ENCODE measurements at regions not wholly inside any gene's neighbourhood (a gene's known extent, or its start where the extent isn't known, plus 50 kb on each side); places are given as distances from the start of the nearest gene placed in this dataset.

DNA sequence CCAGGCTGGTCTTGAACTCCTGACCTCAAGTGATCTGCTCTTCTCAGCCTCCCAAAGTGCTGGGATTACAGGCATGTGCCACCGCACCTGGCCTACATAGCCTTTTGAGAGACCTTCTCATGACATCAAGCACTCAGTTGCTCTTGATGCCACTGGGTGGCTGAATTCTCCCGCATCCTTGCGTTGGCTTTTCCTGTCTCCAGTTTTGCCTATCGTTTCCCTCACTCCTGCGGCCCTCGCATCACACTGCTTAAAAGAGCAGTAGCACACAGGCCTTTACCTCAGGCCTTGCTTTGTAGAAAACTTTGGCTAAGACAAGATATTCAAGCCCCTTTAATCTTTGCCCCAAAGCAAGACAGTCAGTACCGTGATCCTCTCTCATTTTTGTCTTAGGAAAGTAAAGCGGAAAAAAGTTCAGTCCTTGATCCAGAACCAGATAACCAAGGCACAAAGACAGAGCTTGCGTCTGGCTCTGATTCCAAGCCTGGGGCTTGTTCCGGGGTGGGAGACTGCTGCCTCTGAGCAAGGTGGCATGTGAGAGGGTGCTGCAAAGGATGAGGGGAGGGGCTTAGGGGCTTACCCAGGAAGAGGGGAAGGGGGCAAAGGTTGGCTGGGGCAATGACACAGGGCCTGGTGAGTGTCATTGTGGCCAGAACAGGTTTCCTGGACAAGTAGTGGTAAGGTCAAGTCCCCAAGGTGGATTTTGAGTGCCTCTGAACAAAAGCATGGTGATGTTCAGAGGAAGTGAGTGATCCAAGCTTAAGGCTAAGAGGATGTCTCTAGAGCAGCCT is 175.0 kb upstream of the TLE3 start:
- no peak for DNase-seq

DNA sequence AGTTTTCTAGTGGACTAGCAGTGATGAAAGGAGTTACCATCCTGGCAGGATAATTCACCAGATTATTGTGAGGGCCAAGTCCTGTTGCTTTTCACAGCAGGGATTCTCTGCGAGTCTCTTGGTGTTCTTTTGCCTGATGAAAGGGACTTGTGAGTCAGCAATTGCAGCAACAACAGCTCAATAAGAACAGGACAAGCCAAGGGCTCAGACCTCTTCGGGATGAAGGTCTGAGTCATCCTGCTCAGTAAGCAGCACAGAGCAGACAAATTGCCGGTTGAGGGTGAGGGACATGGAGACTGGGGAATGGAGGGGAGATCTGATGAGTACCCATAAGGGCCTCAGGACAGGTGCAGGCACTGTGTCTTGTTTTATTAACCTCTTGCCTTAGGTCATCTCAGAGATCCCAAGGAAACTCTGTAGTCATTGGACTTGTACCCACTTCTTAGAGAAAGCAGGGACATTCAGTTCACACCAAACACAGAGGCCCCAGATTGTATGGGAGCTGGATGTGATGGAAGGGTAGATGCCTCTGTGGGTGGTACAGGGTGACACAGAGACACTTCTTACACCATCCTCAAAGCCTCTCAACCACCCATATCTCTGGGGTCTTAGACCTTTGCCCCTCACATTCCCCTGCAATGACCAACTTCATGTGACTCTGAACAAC is 173.8 kb upstream of the TLE3 start:
- no peak for DNase-seq

DNA sequence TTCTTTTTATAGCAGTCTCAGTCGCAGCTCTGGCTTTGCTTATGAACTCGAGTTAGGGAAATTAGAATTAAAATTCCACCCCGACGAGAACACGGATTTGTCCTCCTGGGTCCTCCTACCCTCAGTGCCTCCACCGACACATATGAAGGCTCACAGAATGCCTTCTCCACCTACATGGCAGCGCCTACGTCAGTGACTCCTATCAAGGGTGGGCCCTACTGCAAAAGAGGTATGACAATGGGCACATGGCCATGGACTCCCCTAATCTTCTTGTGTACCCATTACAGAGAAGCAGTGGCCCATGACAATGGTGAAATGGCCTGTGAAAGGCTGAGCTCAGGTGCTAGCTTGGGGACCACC is 173.0 kb upstream of the TLE3 start:
- DNase-seq: no peak

DNA sequence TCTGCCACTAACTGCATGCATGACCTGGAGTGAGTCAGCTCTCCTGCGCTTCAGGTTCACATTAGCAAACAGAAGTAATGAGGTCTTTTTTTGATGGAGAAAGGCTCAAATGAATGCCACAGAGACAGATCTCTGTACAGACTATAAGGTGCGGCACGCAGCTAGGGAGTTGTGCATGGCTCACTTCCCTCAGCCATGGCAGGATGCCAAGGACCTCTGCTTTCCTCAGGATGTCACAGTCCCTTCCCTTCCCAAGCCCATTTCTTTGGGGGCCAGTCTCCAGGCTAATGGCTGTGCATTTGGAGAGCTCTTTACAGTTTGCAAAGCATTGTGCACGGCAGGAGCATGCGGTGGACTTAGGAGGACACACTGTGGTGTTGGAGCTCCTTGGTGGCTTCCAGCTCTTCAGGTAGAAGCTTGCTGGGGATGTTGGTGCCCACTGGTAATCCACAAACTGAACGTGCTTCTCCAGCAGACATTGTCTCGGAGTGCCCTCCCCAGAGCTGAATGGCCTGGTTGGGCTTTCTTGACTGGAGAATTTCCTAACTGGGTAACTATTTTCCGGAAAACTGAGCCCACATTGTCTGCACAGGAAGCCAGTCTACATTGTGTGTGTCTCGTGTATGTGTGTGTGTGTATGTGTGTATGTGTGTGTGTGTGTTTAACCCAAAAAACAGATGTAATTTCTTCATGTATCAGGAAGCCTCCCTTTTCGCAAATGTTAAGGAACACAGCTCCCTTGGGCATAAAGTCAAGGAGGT is 172.5 kb upstream of the TLE3 start:
- no peak for DNase-seq

DNA sequence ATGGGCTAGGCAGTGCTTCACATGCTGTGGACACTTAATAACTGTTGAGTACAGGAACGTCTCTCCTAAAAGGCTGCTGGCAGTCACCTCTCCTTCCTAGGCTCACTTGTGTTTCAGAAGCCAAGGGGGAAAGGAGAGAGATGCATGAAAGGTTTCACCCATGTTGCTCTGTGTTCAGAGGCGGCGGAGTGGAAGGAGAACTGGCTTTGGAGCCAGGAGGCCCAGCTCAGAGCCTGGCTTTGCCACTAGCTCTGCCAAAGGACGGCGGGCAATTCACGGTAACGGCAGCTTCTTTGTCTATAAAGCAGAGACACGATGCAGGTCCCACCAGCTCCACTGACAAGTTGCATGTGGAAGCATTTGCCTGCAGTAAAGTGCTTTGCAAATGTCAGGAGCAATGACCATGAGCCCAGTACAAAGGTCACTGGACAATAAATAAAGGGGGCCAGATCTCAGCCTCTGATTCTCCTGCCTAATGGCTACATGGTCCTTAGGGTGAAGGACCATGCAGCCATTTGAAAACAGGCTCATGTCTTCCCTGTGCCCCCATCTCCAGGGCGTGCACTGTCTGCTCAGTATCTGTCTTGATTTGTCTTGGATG is 171.7 kb upstream of the TLE3 start:
- no peak for DNase-seq

DNA sequence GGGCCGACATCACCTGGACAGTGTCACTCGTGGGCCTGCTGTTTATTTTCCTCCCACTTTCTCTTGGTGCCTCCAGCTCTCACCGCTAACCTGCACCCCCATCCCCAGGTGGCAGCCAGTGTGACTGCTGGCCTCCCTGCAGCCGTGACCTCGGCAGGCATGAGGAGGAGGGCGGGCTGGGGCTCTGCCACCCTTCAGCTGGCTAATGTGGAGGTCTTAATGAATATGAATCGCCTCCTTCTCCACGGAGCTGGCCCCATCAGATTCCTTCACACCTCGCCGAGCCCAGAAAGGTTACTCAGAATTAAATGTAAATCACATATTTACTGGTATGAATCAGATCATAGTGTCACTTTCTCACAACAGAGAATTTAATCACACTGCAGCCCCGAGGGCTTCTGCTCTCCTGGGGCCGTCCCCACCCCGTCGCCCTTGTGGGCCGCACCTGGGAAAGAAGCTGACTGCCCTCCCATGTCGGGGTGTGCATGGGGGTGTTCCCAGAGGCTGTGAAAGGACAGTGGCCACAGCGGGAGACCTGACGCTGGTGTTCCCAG is 171.1 kb upstream of the TLE3 start:
- DNase-seq: no peak

DNA sequence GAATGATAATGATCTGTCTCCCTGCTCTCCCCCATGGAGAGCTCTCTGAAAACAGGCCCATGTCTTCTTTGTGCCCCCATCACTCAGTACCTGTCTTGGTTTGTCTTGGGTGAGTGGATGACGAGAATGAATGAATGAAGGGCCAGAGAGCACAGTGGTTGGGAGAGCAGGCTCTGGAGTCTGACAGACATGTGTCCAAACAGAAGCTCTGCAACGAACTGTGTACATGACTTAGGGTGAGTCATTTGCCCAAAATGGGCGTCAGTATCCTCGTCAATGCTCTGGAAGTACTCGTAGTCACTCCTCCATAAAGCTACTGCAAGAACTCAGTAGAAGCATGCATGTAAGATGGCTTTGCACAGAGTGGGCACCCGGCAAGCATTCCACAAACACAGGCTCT is 170.2 kb upstream of the TLE3 start:
- DNase-seq: no peak

DNA sequence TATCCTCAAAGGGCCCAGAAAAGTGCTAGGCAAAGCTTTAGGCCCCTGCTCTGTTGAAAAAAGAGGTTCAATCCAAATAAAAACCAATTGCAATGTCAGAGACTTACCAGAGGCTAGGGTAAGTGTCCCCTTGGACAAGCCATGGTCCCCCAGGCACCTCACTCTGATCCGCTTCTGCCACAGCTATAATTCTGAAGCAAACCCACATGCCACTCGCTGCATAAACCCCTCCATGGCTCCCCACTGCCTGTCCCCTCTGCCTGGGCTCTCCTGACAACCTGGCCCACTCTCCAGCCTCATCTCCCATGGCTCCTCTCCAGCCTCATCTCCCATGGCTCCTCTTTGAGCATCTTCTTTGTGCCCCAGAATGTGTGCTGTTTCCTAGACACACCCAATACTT is 169.6 kb upstream of the TLE3 start:
- DNase-seq: no peak

DNA sequence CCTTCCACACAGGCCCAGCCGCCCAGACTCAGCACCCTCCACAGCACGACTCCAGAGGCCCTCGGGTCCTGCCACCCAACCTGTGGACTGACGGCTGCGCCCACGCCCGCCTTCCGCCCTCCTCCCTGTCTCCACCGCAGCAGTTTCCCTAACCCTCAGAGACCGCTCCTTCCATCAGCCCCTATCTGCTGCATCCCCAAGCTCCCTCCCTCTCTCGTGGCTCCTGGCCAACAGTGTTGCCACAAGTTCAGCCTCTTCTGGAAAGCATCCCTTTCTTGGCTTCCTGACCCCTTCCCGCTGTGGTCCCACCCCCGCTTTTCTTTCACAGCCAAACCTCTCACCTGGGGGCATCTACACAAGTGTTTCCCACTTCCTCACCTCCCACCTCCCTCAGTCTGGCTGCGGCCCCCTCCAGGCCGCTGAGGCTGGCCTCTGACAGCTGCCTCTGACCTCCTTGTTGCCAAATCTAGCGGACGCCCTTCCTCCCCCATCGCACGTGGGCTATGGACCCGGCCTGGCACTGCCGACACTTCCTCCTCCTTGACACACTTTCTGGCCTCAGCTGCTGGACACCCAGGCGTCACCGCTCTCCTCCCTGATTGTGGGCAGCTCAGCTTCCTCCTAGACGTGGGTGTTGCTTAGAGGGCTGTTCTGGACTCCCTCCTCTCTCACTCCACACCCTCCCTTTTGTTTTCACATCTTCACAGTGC is 168.8 kb upstream of the TLE3 start:
- no peak for DNase-seq

DNA sequence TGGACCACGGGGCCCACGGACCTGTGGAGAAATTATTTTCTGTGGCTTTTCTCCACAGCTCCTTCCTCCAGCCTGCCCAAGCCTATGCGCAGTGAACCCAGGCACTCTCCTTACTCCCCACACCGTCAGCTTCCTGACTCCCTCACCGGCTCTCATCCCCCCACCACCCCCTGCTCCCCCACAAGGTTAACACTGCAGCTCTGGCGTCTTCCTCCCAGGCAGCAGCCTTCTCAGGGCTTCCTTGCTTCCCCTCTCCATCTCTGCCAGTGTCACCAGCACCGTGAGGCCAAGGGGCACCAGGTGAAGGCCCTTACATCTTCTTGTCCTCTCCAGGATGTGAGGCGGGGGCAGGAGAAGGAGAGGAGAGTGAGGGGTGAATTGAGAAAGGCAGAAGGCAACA is 168.3 kb upstream of the TLE3 start:
- DNase-seq: no peak

DNA sequence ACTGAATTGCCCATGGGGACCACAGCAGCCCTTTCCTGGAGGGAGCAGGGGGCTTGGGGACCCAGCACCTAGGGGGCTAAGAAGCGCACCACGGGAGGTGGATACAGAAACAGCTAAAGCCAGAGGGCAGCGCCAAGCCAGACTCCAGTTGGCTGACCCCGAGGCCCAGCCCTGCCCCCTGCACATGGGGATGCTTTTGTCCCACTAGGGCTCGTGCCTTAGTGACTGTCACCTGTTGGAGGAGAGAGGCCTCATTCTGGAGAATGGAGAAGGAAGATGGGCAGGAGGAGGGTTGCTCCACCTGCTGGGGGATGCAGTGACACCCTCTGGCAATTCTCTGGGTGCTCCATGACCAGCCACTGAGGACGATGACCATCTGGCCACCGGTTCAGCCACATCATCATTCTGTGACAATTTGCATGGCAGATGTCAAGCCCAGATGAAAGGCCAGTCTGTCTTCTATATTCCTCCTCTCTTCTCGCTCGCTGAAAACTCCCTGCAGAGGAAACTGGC is 167.8 kb upstream of the TLE3 start:
- DNase-seq: no peak

DNA sequence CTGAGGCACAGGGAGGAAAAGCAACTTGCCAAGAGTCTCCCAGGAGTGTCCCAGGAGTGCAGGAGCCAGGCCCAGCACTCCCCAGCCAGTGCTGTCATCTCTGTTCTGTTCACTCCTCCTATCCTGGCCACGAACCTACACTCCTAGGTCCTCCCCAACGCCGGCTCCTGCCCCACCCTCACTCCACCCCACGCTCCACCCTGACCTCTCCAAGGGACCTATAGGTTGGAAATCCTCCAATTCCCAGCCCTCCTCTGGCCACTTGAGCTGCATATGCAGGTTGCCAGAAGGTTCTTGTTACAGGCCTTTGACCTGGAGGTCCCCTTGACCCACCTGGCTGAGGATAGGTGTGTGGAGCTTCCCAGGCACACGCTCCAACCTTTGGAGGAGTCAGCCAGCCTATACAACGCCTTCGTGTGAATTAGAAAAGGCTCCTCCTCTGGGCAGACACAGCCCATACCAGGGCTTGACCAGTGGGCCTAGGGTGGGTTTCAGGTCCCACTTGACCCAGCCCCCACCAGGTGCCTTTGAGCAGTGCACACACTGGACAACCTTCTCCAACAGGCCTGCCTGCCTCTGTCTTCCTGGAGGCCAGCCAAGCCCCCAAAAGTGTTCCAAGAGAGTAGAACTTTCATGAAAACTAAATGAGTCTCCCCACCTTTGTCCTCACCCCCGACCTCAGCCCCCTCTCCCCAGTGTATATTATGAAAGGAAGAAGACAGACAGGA is 167.2 kb upstream of the TLE3 start:
- DNase-seq: no peak

DNA sequence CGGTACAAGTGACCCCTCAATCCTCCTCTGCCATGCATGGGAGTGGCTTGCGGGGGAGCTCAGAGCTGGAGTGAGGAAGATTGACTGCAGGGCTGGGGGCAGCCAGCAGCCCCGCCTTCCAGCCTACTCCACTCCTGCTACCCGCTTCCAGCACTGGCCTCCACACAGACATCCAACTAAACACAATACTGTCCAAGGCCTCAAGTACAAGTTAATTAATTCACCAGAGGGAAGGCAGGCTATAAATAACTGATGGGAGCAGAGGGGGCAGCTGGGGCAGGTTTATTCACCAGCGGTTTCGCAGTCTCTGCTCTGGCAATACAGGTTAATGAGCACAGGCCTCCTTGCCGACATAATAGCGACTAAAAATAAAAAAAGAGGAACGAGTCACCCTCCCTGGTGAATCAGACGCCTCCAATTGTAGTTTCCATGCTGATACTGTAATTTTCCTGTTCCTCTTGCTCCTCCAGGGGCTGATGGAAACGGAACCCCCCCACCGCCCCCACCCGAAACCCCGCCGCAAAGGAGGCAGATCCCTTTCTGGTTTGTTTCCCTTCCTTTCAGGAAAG is 166.4 kb upstream of the TLE3 start:
- no peak for DNase-seq

DNA sequence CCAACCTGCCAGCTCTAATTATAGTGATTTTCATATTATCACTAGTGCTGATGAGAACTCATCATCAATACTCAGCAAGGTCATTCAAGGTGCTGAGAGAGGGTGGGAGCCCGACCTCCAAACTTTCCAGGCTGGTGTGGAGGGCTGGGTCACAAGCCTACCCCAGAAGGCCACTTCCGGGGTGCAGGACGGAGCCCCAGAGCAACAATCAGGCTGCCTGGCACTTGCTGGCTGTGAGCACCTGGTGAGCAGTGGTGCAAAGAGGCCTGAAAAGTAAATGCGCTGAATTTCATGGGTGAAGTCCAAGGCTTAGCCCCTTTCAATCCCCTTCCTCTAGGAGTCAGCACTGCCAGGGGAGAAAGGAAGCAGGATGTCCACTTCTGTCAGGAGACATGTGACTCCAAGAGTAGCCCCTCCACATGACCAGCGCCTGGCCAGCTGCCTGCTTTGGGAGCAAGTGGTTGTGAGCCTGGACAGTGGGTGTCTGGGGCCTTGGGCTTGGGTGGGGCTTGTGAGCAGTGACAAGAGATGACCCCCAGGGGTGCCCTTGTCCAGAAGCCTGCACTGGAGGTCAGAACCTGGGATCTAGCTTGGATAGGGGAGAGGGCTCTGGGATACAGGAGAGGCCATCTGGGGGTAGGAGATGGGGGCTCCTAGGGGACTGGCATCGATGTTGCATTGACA is 165.0 kb upstream of the TLE3 start:
- DNase-seq: no peak

DNA sequence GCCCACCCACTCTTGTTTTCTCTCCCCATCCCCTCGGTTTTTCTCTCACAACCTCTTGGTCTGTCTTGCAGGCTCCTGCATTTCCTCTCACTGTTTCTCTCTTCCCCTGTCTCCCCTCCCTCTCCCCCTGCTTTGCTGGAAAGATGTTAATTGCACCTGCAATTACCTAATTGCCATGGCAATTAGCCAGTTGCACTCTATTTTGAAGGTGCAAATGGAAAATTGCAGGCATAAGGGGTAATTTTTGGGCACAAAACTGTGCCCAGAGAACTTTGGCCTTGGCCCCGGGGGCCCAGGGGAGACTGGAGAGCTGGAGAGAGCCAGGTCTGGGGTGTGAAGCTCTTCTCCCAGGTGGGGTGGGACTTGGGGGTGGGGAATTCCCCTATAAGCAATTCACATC is 164.5 kb upstream of the TLE3 start:
- DNase-seq: no peak

DNA sequence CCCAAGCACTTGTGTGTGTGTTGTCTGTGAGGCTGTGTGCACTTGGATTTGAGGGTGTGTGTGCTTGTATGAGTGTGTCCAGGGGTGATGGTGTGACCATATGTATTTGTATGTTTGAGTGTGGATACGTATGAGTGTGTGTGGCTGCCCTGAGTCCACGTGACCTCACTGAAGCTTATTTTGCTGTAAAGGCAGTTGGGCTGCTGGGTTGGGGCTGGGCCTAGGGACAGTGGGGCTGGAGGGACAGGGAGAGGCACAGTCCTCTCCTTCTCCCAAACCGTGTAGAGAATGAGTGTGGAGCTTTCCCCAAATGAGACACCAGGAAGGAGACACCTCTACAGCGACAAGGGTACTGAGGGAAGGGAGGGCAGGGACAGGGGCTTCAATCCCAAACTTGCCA is 163.4 kb upstream of the TLE3 start:
- DNase-seq: no peak

DNA sequence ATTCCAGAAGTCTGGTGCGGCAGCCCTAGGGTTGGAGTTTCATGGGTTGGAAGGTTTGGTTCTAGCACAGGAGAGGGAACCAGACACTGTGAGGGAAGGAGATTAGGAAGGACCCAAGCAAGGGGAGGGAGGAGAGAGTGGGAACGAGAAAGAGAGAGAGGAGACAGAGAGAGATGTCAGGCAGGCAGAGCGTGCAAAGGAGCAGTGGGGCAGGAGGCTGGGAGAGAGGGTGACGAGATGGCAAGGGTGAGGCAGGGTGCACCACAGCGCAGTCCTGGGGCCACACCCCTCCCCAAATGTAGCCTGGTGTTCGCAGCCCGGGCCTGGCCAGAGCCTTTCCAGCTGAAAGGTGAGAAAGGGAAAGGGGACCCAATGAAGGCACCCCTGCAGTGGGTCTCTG is 162.9 kb upstream of the TLE3 start:
- no peak for DNase-seq

DNA sequence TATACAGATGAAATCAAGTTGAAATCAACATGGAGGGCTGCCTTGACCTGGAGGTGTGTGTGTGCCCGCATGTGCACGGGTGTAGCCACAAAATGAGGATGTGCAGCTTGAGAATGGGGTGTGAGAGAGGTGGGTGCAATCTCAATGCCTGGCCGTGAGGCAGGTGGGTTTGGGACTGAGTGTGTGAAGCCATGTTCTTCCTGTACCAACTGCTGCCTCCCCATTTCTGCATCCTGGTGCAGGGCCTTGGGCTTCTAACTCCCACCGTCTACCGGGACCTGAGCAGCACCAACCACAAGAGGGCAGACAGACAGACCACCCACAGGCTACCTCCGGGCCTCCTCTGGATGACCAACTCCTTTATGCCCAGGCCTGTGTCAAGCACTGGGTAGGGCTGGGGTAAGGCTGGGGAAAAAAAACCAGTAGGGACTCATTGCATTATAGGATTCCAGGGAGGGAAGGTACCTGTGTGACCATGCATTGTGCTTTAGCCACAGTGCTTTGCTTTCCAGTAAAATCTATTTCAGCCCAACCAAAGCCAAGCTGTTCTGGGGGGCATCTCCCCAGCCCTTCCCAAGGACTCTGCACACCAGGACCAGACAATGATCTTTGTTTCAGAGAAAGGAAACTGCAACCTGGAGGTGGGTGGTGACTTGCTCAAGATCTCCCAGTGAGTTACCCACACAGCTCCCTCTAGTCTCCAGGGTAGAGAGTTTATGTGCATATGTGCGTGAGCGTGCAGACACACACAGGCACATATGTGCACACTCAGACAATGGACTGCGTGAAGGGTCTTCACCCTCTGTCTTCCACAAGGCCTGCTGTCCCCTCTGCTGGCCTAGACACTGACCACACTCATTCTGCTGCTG is 162.2 kb upstream of the TLE3 start:
- DNase-seq: no peak

DNA sequence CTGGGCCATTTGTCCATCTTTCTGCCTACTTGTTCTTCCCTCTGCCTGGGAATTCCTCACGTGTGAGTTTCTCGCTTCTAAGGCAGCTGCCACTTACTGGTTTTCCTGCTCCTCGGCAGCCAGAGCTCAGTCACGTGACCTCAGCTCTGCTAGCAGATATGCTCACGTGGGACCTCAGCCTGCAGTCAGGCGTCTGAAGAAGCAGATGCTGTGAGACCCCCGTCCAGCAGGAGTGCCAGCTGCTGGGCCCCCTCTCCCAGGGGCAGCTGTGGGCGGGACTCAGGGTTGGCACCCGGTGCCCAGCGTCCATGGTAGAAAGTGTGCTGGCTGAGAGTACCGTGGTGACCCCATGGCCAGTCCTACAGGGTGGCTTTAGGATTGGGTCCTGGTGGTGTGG is 161.3 kb upstream of the TLE3 start:
- DNase-seq: peak; percentile 57
